ENCODE measurements at regions not wholly inside any gene's neighbourhood (a gene's known extent, or its start where the extent isn't known, plus 50 kb on each side); places are given as distances from the start of the nearest gene placed in this dataset.
A peak's percentile ranks its signal among the peaks of the same experiment; 100 is the strongest.
"Not testable (repeated sequence)": the region's sequence is repeated elsewhere in the genome, so short reads cannot be mapped to it uniquely, and the experiment has no call there.

DNA sequence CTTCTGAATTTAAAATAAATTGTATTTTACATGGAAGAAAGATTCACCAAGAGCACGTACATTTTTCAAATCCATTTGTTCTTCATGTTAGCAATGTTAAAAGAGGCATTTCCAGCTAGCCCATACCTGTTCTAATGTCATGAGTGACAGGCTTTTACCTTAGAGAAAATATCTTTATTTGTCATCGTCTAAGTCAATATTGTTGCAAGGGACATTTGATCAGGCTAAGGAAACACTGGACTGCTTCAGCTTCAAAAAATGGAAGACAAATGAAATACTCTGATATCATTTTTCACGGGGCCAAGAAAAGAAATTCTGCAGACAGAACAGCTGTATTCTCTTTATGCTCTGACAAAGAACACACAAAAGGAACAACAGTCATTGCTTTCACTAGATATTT lies 207.7 kb downstream of the RCHY1 start:
- in situ Hi-C loops (cut with HindIII; ENCODE audit: low pct_ligation_motif_present, low pct_unique_long_range_greater_than_20kb, low sequenced_read_pairs): no loop called here
- DNase-seq: no peak

DNA sequence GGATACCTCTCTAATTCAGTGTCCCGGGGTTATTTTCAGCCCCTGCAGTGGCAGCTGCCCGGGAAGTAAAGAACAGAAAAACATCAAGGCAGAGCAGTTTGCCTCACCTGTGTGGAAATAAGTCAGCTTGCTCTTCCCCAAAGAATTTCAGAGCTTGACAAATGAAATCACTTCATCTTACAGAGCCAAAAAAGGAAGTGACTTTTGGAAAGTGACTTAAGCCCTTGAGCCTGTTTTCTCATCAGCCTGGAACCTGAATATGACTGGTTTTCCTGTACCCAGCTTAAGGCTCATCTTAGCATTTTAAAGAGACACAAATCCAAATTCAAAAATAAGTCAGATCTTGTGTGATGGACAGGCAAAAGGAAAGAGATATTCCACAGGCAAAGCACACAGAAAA lies 211.6 kb downstream of the RCHY1 start:
- in situ Hi-C loops (cut with HindIII; ENCODE audit: low pct_ligation_motif_present, low pct_unique_long_range_greater_than_20kb, low sequenced_read_pairs): no loop called here
- DNase-seq: no peak

DNA sequence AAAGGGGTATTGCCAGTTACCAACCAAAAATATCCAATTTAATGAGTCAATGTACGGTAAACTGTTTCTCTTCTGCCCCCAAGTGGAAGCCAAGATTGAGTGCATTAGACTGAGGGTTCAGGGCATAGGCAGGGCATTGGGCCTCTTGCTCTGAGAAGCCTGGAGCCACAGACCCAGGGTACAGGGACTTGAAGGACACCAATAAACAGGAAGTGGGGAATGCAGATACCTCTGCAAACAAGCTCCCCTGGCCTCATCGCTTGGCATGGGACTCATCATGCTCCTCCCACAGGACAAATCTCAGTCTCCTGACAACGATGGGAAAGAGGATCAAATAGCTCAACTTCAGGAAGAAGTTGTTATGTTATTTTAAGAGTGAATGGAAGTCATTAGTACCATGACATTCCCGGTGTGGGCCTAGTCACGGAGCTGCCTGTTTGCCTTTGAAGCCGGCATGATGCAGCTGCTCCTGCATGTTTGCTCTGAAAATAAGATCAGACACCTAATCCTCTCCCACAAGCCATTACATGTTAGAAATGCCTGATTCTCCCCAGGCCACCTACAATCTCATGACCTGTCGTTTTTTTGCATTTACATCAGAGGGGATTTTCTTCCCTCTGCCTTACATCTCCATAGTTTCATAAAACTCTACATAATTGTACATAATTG lies 224.2 kb downstream of the RCHY1 start:
- in situ Hi-C loops (cut with HindIII; ENCODE audit: low pct_ligation_motif_present, low pct_unique_long_range_greater_than_20kb, low sequenced_read_pairs): no loop called here
- DNase-seq: peak; percentile 22

DNA sequence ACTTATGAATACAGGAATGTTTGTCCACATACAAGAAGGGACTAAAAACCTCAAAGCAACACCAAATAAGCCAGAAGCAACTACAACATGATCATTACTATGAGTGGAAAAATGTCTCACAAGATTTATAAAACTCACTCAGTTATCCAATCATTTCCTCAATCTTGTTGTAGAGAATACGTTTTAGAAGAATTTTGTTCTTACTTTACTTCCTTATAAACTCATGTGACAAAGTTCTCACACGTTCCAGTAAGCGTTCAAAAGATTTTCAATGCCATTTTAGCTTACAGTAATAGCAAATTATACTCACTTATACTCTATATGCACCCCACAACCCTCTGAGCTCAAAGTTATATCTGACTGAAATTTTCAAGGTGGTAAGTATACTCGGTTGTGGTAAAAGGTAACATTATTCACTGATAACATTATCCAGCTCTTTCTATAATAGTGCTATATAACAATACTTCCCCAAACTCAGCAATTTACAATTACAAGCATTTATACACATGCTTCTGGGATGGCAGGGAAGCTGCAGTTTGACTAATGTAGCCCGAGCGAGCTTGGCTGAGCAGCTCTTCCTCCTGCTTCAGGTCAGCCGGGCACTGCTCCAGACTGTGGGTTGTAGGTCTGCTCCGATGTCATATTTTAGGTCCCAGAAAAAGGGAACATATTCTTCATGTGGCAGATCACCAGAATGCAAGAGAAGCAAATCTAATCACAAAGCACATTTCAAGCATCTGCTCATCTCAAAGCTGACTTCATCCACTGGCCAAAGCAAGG lies 226.3 kb downstream of the RCHY1 start:
- DNase-seq: no peak
- in situ Hi-C loops (cut with HindIII; ENCODE audit: low pct_ligation_motif_present, low pct_unique_long_range_greater_than_20kb, low sequenced_read_pairs): no loop called here

DNA sequence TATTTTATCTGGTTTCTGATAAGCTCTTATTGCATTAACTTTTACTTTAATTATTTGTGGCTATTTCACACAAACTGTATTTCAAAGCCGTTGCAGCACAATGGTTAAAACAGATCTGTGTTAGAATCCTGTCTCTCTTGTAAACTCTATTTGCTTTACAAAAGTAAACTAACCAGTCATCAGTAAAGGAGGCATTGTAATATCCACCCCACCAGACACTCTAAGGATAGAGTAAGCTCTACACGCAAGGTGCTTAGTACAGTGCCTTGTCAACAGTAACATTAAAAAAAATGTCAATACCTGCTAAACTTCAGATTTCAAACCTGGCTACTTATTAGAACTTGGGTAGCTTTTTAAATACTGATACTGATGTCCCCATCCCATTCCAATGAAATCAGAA lies 228.4 kb downstream of the RCHY1 start:
- DNase-seq: no peak
- in situ Hi-C loops (cut with HindIII; ENCODE audit: low pct_ligation_motif_present, low pct_unique_long_range_greater_than_20kb, low sequenced_read_pairs): no loop called here

DNA sequence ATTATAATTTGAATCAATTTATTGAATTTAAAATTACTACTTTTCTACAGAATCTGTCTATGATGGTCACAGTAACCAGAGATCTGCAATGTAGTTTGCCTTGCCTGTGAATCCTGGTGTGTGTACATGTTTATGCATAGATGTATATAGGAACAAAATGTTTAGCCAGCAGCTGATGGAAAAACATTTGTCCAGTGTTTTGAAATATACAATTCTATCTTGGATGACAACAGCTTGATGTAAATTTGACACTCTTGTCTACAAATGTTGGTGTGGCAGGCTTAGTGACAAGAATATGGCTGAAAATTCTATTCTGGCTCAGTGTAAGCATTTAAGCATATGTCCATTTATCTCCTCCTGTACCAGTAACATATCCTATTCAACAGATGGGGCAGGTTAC lies 229.4 kb downstream of the RCHY1 start:
- no peak for DNase-seq
- in situ Hi-C loops (cut with HindIII; ENCODE audit: low pct_ligation_motif_present, low pct_unique_long_range_greater_than_20kb, low sequenced_read_pairs): no loop called here

DNA sequence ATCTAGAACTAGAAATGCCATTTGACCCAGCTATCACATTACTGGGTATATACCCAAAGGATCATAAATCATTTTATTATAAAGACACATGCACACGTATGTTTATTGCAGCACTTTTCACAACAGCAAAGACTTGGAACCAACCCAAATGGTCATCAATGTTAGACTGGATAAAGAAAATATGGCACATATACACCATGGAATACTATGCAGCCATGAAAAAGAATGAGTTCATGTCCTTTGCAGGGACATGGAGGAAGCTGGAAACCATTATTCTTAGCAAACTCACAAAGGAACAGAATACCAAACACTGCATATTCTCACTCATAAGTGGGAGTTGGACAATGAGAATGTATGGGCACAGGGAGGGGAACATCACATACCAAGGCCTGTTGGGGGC lies 233.7 kb downstream of the RCHY1 start:
- in situ Hi-C loops (cut with HindIII; ENCODE audit: low pct_ligation_motif_present, low pct_unique_long_range_greater_than_20kb, low sequenced_read_pairs); DNase-seq: not testable (repeated sequence)

DNA sequence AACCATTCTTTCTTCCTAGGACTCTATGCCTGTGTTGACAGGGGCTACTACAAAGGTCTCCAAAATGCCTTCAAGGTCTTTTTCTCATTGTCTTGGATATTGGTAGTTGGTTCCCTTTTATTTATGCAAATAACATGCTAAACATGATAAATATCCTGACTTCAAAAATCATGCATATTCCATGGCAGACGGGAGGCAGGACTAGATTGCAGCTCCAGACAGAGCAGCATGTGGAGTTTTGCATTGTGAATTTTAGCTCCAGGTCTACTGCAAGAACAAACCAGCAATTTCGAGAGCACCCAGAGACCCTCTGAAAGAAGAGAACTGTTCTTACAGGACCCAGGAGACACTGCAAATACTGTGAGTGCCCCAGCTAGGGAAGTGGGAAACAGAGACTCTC lies 254.9 kb downstream of the RCHY1 start:
- in situ Hi-C loops (cut with HindIII; ENCODE audit: low pct_ligation_motif_present, low pct_unique_long_range_greater_than_20kb, low sequenced_read_pairs): no loop called here
- no peak for DNase-seq

DNA sequence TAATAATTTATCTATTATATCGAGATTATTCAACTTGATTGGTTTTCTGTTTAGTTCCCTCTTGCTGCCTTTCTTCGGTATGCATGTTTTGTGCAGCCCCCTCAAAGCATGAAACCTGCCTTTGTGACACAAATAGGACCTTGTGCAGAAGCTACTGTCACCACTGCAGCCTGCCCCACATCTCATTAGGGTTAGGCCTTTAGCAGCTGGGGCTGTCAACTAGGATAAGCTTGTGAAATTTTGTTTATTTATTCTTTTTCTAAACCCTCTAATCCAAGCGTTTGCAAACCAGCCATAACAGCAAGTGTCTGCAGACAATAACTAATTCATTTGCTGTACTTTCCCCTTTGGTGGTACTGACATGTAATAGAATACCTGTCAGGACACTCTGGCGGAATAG lies 258.9 kb downstream of the RCHY1 start:
- no peak for DNase-seq
- in situ Hi-C loops (cut with HindIII; ENCODE audit: low pct_ligation_motif_present, low pct_unique_long_range_greater_than_20kb, low sequenced_read_pairs): no loop called here

DNA sequence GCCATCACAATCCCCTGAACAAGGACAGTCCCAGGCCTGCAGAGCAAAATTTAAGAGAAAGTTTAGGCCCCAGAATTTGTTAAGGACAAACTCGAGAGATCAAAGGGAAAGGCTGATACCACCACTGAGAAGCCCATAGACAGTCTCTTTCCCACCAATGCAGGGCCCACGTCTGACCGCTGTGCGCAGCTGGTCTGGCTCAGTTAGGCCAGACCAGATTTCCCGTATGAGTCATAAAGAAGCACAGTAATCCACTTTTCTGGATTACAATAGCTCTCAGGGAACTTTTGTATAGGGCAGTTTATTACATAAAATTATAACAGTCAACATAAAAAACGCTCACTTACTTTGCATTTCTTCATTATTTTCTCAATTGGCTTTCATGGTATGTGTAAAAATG lies 259.5 kb downstream of the RCHY1 start:
- no peak for DNase-seq
- in situ Hi-C loops (cut with HindIII; ENCODE audit: low pct_ligation_motif_present, low pct_unique_long_range_greater_than_20kb, low sequenced_read_pairs): no loop called here

DNA sequence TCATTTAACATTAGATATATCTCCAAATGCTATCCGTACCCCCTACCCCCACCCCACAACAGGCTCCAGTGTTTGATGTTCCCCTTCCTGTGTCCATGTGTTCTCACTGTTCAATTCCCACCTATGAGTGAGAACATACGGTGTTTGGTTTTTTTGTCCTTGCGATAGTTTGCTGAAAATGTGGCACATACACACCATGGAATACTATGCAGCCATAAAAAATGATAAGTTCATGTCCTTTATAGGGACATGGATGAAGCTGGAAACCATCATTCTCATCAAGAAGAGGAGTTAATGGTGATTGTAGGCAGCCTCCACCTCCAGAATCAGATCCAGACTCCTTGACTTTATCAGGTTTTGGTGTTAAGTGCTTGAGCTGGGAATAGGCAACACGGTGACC lies 261.1 kb downstream of the RCHY1 start:
- in situ Hi-C loops (cut with HindIII; ENCODE audit: low pct_ligation_motif_present, low pct_unique_long_range_greater_than_20kb, low sequenced_read_pairs); DNase-seq: not testable (repeated sequence)

DNA sequence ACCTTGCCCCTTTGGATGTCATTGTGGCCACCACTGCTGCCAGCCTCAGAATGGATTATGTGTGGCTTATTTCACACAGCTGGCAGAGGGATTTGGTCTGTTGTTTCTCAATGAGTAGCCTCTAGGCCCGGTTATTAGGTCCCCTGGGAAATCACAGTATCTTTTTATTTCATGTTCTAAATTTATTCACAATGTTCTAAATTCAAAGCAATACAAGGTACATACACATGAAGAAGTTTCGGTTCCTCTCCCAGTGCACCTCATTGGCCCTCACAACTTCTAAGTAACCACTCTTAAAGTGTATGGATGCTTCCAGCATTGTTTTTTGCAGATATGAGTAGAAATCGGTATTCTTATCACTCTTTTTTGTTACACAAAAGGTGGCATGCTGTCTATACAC lies 262.7 kb downstream of the RCHY1 start:
- in situ Hi-C loops (cut with HindIII; ENCODE audit: low pct_ligation_motif_present, low pct_unique_long_range_greater_than_20kb, low sequenced_read_pairs): no loop called here
- DNase-seq: no peak

DNA sequence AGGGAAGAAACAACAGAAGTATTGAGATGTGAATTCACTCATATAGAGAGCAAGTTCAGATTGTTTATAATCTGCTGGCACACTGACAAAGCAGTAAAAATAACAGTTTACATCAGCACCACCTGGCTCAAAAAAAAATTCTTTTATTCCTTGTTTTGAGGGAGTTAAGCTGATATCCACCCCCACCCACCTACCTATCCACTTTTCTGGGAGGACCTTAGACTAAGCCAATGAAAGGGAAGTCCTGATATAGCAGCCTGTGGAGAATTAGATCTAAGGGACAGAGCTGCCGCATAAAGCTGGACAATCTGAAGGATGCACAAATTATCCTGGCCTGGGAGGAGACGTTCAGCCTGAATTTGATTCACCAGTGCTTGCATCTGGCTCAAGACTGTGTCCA lies 264.5 kb downstream of the RCHY1 start:
- DNase-seq: no peak

DNA sequence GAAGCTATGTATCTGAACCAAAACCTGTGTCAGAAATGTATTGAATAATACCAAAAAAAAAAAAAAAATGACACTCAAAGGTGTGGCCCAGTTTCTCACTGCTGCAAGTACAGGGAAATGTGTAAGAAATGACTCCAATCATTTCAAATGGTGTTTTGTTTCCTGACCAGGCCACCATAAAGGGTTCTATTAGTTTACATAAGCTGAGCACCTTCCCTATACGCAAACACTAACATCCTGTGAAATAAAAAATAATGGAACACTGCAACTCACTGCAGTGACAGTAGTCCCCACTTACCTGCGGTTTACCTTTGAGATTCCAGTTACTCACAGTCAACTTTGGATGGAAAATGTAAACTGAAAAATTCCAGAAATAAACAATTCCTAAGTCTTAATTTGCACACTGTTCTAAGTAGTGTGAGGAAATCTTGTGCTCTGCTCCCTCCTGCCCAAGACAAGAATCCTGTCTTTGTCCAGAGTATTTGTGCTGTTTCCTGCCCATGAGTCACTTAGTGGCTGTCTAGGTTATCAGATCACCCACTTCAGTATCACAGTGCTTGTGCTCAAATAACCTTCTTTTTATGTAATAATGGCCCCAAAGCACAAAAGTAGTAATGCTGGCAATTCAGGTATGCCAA lies 265.3 kb downstream of the RCHY1 start:
- in situ Hi-C loops (cut with HindIII; ENCODE audit: low pct_ligation_motif_present, low pct_unique_long_range_greater_than_20kb, low sequenced_read_pairs): no loop called here
- no peak for DNase-seq

More for the DNA sequence above, 264.5 kb downstream of the RCHY1 start:
- in situ Hi-C loops (cut with HindIII; ENCODE audit: low pct_ligation_motif_present, low pct_unique_long_range_greater_than_20kb, low sequenced_read_pairs): no loop called here

DNA sequence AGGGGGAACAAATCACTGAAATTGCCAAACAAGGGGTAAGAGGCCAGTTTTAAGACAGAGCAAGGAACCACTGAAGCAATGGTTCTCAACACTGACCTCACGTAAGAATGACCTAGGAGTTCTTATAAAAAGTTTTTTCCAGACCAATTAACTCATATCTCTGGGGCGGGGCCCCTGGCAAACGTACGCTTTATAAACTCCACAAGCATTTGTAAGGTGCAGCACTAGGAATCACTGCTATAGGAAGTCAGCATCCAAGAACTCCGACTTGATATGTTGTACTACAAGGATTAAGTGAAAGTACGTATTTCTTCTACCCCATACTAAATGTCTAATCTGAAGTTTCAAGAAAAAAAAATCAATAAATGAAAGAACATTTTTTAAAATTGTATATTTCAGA lies 269.9 kb downstream of the RCHY1 start:
- in situ Hi-C loops (cut with HindIII; ENCODE audit: low pct_ligation_motif_present, low pct_unique_long_range_greater_than_20kb, low sequenced_read_pairs): no loop called here

DNA sequence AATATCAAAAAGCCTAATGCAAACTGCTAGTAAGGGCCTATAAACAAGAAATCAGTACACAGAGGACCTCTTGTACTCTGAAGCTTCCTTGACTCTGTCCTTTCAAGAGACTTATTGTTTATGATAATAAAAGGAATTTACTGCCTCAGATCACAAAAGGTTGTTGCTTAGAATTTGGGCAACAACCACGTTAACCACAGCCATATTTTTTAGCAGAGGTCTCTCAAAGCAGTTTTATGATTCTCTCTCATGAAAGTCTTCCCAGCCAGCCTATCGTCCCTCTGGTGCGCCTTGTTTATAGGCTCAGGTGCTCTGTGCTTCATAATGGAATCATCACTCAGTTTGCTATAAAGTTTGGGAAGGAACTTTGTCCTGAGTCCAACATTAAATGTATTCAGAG lies 270.6 kb downstream of the RCHY1 start:
- no peak for DNase-seq
- in situ Hi-C loops (cut with HindIII; ENCODE audit: low pct_ligation_motif_present, low pct_unique_long_range_greater_than_20kb, low sequenced_read_pairs): no loop called here

More for the DNA sequence above, 269.9 kb downstream of the RCHY1 start:
- DNase-seq: no peak

DNA sequence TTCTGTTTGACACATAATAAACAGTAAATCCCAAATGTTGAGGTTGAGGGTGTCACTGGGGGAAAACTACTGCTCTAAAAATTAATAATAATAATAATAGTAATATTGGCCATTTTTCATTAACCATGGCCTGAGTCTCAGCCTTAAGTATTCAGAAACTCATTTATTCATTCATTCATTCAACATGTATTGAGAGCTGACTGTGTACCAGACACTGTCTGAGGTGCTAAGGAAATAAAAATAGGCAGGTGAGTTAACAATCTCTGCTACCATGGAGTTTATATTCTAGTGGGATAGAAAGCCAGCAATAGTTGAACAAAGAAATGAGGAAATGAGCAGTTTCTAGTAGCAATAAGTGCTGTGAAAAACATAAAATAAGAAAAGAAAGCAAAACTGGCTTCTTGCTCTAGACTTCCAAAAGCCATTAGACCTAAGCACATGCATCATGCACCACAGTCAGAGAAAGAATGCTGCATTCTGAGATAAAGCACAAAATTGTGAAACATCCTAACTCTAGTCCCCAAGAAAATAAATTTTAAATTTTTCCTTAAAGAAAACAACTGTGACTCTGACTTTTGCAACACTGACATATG lies 278.7 kb downstream of the RCHY1 start:
- in situ Hi-C loops (cut with HindIII; ENCODE audit: low pct_ligation_motif_present, low pct_unique_long_range_greater_than_20kb, low sequenced_read_pairs): no loop called here

DNA sequence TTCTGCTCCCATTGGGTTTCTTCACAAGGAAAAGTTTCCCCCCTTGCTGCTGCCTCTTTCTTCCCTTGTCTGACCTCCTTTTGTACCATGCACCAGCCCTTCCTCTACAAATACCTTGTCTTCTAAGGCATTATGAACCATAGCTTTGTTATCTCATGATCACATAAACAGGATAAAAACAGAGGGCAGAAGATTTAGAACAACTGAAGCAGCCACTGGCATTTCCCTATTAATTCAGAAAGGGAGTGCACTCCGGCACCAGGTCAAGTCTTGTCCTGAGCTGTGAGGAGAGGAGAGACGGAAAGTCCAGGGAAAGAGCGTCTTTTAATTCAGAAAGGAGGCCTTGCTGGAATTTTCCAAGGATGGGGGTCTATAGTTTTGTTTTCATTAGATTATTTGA lies 281.7 kb downstream of the RCHY1 start:
- in situ Hi-C loops (cut with HindIII; ENCODE audit: low pct_ligation_motif_present, low pct_unique_long_range_greater_than_20kb, low sequenced_read_pairs): no loop called here
- DNase-seq: no peak

More for the DNA sequence above, 278.7 kb downstream of the RCHY1 start:
- DNase-seq: no peak

DNA sequence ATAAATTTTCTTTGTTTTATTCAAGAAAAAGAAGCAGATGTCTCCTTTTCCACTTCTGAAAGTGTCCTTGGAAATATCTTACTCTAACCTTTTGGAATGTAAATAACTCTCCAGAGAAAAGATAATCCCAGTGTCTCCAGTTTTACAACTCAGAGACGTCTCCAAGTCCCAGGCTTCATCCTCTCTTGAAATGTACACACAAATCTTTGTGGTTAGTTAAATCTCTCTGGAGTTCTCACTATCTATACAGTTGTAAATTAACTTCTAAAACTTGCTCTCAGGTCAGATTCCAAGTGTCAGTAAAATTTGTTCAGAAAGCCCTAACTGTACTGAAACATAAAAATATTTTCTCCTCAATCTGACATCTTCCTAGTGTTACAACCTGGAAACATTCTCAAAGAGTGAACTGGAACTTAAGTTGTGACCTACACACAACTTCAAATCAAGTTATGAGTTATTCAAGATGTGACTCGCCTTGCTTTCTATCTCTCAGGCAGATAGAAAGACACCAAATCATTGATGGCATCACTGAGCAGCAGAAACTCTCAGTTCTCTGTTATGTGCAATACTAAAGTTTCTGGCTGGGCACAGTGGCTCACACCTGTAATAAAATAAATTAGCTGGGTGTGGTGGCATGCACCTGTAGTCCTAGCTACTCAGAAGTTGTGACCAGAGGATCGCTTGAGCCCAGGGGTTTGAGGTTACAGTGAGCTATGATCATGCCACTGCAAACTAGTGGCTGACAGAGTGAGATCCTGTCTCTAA lies 284.2 kb downstream of the RCHY1 start:
- in situ Hi-C loops (cut with HindIII; ENCODE audit: low pct_ligation_motif_present, low pct_unique_long_range_greater_than_20kb, low sequenced_read_pairs): no loop called here
- no peak for DNase-seq

All from ACHN (cell line).